GM18502 (cell line): ENCODE measurements at regions not wholly inside any gene's neighbourhood (a gene's known extent, or its start where the extent isn't known, plus 50 kb on each side); places are given as distances from the start of the nearest gene placed in this dataset.
A peak's percentile ranks its signal among the peaks of the same experiment; 100 is the strongest.
"Not testable (repeated sequence)": the region's sequence is repeated elsewhere in the genome, so short reads cannot be mapped to it uniquely, and the experiment has no call there.

Experiments
- ATAC-seq: cut with Tn5 transposase; IDR thresholded peaks from one replicate; pipeline ENCODE4 v1.9.1; 2021; ENCODE audit warnings: mild to moderate bottlenecking; ENCODE audit not compliant: unreplicated experiment, poor library complexity

GRCh38 chr2:58609326-58609725, 368.2 kb upstream of the FANCL start:
- no peak for ATAC-seq

GRCh38 chr2:58608146-58608545, 367.0 kb upstream of the FANCL start:
- no peak for ATAC-seq

GRCh38 chr2:58607448-58607847, 366.3 kb upstream of the FANCL start:
- ATAC-seq, result no peak

- no peak for ATAC-seq
These were observed 365.7 kb upstream of the FANCL start for GRCh38 chr2:58606799-58607198.

- ATAC-seq, result no peak
These were observed 363.0 kb upstream of the FANCL start for GRCh38 chr2:58604096-58604495.

GRCh38 chr2:58601017-58601416, 359.9 kb upstream of the FANCL start:
- no peak for ATAC-seq

- no peak for ATAC-seq
These were observed 357.0 kb upstream of the FANCL start for GRCh38 chr2:58598171-58598570.

- no peak for ATAC-seq
These were observed 354.6 kb upstream of the FANCL start for GRCh38 chr2:58595714-58596113.

GRCh38 chr2:58594762-58595161, 353.6 kb upstream of the FANCL start:
- ATAC-seq, result no peak

GRCh38 chr2:58594175-58594574, 353.1 kb upstream of the FANCL start:
- ATAC-seq, result no peak

- not testable (repeated sequence) for ATAC-seq
These were observed 345.1 kb upstream of the FANCL start for GRCh38 chr2:58586178-58586577.

- no peak for ATAC-seq
These were observed 344.1 kb upstream of the FANCL start for GRCh38 chr2:58585233-58585632.

- ATAC-seq, result no peak
These were observed 343.5 kb upstream of the FANCL start for GRCh38 chr2:58584606-58585118.

GRCh38 chr2:58578276-58578675, 337.2 kb upstream of the FANCL start:
- ATAC-seq, result no peak

GRCh38 chr2:58574873-58575272, 333.7 kb upstream of the FANCL start:
- ATAC-seq, result no peak

GRCh38 chr2:58572731-58573130, 331.6 kb upstream of the FANCL start:
- ATAC-seq, result no peak

- ATAC-seq, result peak; percentile 91
These were observed 330.2 kb upstream of the FANCL start for GRCh38 chr2:58571181-58571852.

GRCh38 chr2:58569475-58570185, 328.5 kb upstream of the FANCL start:
- peak; percentile 59 for ATAC-seq

GRCh38 chr2:58568901-58569300, 327.8 kb upstream of the FANCL start:
- ATAC-seq, result no peak

- no peak for ATAC-seq
These were observed 321.2 kb upstream of the FANCL start for GRCh38 chr2:58562276-58562675.

GRCh38 chr2:58560531-58560930, 319.4 kb upstream of the FANCL start:
- no peak for ATAC-seq

GRCh38 chr2:58558881-58559280, 317.8 kb upstream of the FANCL start:
- no peak for ATAC-seq
